ENCODE measurements at regions not wholly inside any gene's neighbourhood (a gene's known extent, or its start where the extent isn't known, plus 50 kb on each side); places are given as distances from the start of the nearest gene placed in this dataset.

DNA sequence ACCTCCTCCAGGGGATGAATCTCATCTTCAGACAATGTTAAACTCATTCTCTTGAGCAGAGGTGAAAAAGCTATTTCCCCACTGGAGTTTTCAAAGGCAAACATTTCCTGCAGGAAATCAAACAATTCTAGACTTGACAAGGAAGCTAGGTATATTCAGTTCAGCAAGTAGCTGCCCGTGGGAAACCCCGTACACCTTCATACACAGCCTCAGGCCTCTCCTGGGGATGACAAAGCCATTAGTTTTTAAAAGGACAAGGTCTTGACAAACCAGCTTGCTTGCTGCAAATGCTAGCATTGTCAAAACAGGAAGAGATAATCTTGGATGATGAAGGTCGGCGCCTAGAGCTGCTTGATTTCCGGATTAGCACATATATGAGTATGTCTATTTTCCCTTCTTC, 1630.8 kb upstream of the TENM4 start:
- TF ChIP-seq TCF7L2 (IDR thresholded peaks at IDR 0.05; ENCODE audit: low read depth, low read length) (no peak), SIN3A (IDR thresholded peaks at IDR 0.05; ENCODE audit: borderline replicate concordance, insufficient read depth, low read depth, low read length) (no peak), POLR2AphosphoS5 (IDR thresholded peaks at IDR 0.05; ENCODE audit: low read depth, low read length) (no peak)
- TF ChIP-seq, protein P1, sequence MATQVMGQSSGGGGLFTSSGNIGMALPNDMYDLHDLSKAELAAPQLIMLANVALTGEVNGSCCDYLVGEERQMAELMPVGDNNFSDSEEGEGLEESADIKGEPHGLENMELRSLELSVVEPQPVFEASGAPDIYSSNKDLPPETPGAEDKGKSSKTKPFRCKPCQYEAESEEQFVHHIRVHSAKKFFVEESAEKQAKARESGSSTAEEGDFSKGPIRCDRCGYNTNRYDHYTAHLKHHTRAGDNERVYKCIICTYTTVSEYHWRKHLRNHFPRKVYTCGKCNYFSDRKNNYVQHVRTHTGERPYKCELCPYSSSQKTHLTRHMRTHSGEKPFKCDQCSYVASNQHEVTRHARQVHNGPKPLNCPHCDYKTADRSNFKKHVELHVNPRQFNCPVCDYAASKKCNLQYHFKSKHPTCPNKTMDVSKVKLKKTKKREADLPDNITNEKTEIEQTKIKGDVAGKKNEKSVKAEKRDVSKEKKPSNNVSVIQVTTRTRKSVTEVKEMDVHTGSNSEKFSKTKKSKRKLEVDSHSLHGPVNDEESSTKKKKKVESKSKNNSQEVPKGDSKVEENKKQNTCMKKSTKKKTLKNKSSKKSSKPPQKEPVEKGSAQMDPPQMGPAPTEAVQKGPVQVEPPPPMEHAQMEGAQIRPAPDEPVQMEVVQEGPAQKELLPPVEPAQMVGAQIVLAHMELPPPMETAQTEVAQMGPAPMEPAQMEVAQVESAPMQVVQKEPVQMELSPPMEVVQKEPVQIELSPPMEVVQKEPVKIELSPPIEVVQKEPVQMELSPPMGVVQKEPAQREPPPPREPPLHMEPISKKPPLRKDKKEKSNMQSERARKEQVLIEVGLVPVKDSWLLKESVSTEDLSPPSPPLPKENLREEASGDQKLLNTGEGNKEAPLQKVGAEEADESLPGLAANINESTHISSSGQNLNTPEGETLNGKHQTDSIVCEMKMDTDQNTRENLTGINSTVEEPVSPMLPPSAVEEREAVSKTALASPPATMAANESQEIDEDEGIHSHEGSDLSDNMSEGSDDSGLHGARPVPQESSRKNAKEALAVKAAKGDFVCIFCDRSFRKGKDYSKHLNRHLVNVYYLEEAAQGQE (IDR thresholded peaks at IDR 0.05; ENCODE audit: insufficient read depth in 1 of 2, low read depth in 2 of 2, low read length in 1 of 2) = no peak
- TF ChIP-seq, protein P2, sequence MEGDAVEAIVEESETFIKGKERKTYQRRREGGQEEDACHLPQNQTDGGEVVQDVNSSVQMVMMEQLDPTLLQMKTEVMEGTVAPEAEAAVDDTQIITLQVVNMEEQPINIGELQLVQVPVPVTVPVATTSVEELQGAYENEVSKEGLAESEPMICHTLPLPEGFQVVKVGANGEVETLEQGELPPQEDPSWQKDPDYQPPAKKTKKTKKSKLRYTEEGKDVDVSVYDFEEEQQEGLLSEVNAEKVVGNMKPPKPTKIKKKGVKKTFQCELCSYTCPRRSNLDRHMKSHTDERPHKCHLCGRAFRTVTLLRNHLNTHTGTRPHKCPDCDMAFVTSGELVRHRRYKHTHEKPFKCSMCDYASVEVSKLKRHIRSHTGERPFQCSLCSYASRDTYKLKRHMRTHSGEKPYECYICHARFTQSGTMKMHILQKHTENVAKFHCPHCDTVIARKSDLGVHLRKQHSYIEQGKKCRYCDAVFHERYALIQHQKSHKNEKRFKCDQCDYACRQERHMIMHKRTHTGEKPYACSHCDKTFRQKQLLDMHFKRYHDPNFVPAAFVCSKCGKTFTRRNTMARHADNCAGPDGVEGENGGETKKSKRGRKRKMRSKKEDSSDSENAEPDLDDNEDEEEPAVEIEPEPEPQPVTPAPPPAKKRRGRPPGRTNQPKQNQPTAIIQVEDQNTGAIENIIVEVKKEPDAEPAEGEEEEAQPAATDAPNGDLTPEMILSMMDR (IDR thresholded peaks at IDR 0.05) = no peak
- DNase-seq (ENCODE audit: low read depth, low spot score) (no peak), ATAC-seq (no peak)
- no peak overlapping the region for H3K4me3 ChIP-seq (ENCODE audit: low read depth in 2 of 2, low read length in 2 of 2)
- intact Hi-C loops (cut with micrococcal nuclease; ENCODE audit: unreplicated experiment) (no loop called here), in situ Hi-C loops (cut with HindIII; ENCODE audit: low pct_unique_long_range_greater_than_20kb, low sequenced_read_pairs) (no loop called here)
- H3K36me3 ChIP-seq (ENCODE audit: control insufficient read depth, insufficient read depth, low read length) = no peaks in the 10 kb centered on the region
- ChIA-PET CTCF (no interaction called here), POLR2A (no interaction called here)
- no peaks in the 10 kb centered on the region for H3K9me3 ChIP-seq (ENCODE audit: control insufficient read depth, insufficient read depth, low read depth, low read length)
- BruUV-seq (replicated peaks) = no TSS peak
- no peak overlapping the region for H3K27ac ChIP-seq (ENCODE audit: low read length)
- no peaks in the 10 kb centered on the region for H3K27me3 ChIP-seq (ENCODE audit: control insufficient read depth, insufficient read depth, low read length)
- H3K4me1 ChIP-seq (ENCODE audit: control insufficient read depth, insufficient read depth, low read length) = no peaks in the 10 kb centered on the region

DNA sequence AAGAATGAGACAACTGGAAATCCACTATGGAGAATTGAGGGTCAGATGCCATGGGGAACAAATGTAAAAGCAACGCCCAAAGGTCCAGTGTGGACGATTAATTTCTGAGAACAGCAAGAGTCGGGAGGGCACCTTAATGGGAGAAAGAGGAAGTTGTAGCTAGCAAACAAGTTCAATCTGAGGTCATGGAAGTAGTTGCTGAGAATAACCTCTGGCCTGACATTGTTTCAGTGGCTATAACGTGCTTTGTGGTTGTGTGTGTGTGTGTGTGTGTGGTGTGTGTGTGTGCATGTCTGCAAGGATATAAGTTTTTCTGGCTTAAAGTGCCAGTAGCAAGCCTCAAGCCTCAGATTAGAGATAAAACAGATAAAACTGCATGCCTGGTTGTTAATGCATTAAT, 1630.1 kb upstream of the TENM4 start:
- ATAC-seq (no peak), DNase-seq (ENCODE audit: low read depth, low spot score) (no peak)
- H3K27me3 ChIP-seq (ENCODE audit: control insufficient read depth, insufficient read depth, low read length) = no peaks in the 10 kb centered on the region
- H3K36me3 ChIP-seq (ENCODE audit: control insufficient read depth, insufficient read depth, low read length) = no peaks in the 10 kb centered on the region
- H3K4me3 ChIP-seq (ENCODE audit: low read depth in 2 of 2, low read length in 2 of 2) = no peak overlapping the region
- ChIA-PET POLR2A (no interaction called here), CTCF (no interaction called here)
- in situ Hi-C loops (cut with HindIII; ENCODE audit: low pct_unique_long_range_greater_than_20kb, low sequenced_read_pairs) (no loop called here), intact Hi-C loops (cut with micrococcal nuclease; ENCODE audit: unreplicated experiment) (no loop called here)
- no peaks in the 10 kb centered on the region for H3K9me3 ChIP-seq (ENCODE audit: control insufficient read depth, insufficient read depth, low read depth, low read length)
- H3K4me1 ChIP-seq (ENCODE audit: control insufficient read depth, insufficient read depth, low read length) = no peaks in the 10 kb centered on the region
- TF ChIP-seq, protein P2 (IDR thresholded peaks at IDR 0.05) = no peak
- no peak for TF ChIP-seq POLR2AphosphoS5 (IDR thresholded peaks at IDR 0.05; ENCODE audit: low read depth, low read length)
- TF ChIP-seq SIN3A (IDR thresholded peaks at IDR 0.05; ENCODE audit: borderline replicate concordance, insufficient read depth, low read depth, low read length) = no peak
- TF ChIP-seq TCF7L2 (IDR thresholded peaks at IDR 0.05; ENCODE audit: low read depth, low read length) = no peak
- TF ChIP-seq, protein P1 (IDR thresholded peaks at IDR 0.05; ENCODE audit: insufficient read depth in 1 of 2, low read depth in 2 of 2, low read length in 1 of 2) = no peak
- H3K27ac ChIP-seq (ENCODE audit: low read length) = no peak overlapping the region
- BruUV-seq (replicated peaks) = no TSS peak

Measured in Panc1 (cell line).